ENCODE measurements at regions not wholly inside any gene's neighbourhood (a gene's known extent, or its start where the extent isn't known, plus 50 kb on each side); places are given as distances from the start of the nearest gene placed in this dataset.

- peaks cover 12% of the 10 kb centered on the region for H3K4me1 Mint-ChIP-seq
- Histone ChIP-seq H3K36me3 (no peaks in the 10 kb centered on the region), H3K4me3 (no peak overlapping the region), H3K9ac (no peak overlapping the region), H3K4me1 (no peaks in the 10 kb centered on the region), H2AFZ (replicated peaks) (no peak overlapping the region), H4K20me1 (ENCODE audit: low read depth) (no peaks in the 10 kb centered on the region), H3K27ac (no peak overlapping the region), H3K79me2 (ENCODE audit: low read depth) (no peaks in the 10 kb centered on the region), H3K27me3 (no peaks in the 10 kb centered on the region), H3F3A (ENCODE audit: low read depth) (no peaks in the 10 kb centered on the region), H3K9me3 (ENCODE audit: low read depth) (no peaks in the 10 kb centered on the region), H3K4me2 (no peak overlapping the region)
- H3K27me3 Mint-ChIP-seq (ENCODE audit: insufficient read depth, low read depth), result no peaks in the 10 kb centered on the region
- H3K4me3 Mint-ChIP-seq, result no peak overlapping the region
- no peak for DNase-seq (ENCODE audit: low spot score)
- no peaks in the 10 kb centered on the region for H3K36me3 Mint-ChIP-seq
- no peak overlapping the region for H3K27ac Mint-ChIP-seq
- no peak for TF ChIP-seq EZH2 (IDR thresholded peaks at IDR 0.05)
- no peak for TF ChIP-seq CTCF (IDR thresholded peaks at IDR 0.05)
- no peak for TF ChIP-seq EZH2phosphoT487 (IDR thresholded peaks at IDR 0.05)
- no peaks in the 10 kb centered on the region for H3K9me3 Mint-ChIP-seq
Measured at GRCh38 chr18:43932140-43932539, 654.9 kb upstream of the SYT4 start.

- Histone ChIP-seq H3K9ac (no peak overlapping the region), H3K36me3 (no peaks in the 10 kb centered on the region), H3K4me1 (no peaks in the 10 kb centered on the region), H3K4me2 (no peak overlapping the region), H3K79me2 (ENCODE audit: low read depth) (no peaks in the 10 kb centered on the region), H3F3A (ENCODE audit: low read depth) (no peaks in the 10 kb centered on the region), H3K9me3 (ENCODE audit: low read depth) (no peaks in the 10 kb centered on the region), H4K20me1 (ENCODE audit: low read depth) (no peaks in the 10 kb centered on the region), H3K4me3 (no peak overlapping the region), H3K27ac (no peak overlapping the region), H3K27me3 (no peaks in the 10 kb centered on the region), H2AFZ (replicated peaks) (peak overlapping the region; percentile 51)
- H3K27me3 Mint-ChIP-seq (ENCODE audit: insufficient read depth, low read depth), result no peaks in the 10 kb centered on the region
- no peak overlapping the region for H3K27ac Mint-ChIP-seq
- H3K36me3 Mint-ChIP-seq, result no peaks in the 10 kb centered on the region
- no peak for DNase-seq (ENCODE audit: low spot score)
- no peak overlapping the region for H3K4me3 Mint-ChIP-seq
- H3K4me1 Mint-ChIP-seq, result peaks cover 12% of the 10 kb centered on the region
- TF ChIP-seq CTCF (IDR thresholded peaks at IDR 0.05) (no peak), EZH2phosphoT487 (IDR thresholded peaks at IDR 0.05) (no peak), EZH2 (IDR thresholded peaks at IDR 0.05) (no peak)
- H3K9me3 Mint-ChIP-seq, result no peaks in the 10 kb centered on the region
Measured at GRCh38 chr18:43933177-43933576, 655.9 kb upstream of the SYT4 start.

- Histone ChIP-seq H3K27ac (no peak overlapping the region), H3F3A (ENCODE audit: low read depth) (no peaks in the 10 kb centered on the region), H3K4me1 (no peaks in the 10 kb centered on the region), H3K27me3 (no peaks in the 10 kb centered on the region), H4K20me1 (ENCODE audit: low read depth) (no peaks in the 10 kb centered on the region), H3K36me3 (no peaks in the 10 kb centered on the region), H2AFZ (replicated peaks) (no peak overlapping the region), H3K9me3 (ENCODE audit: low read depth) (no peaks in the 10 kb centered on the region), H3K4me3 (no peak overlapping the region), H3K9ac (no peak overlapping the region), H3K79me2 (ENCODE audit: low read depth) (no peaks in the 10 kb centered on the region), H3K4me2 (no peak overlapping the region)
- H3K36me3 Mint-ChIP-seq, result no peaks in the 10 kb centered on the region
- DNase-seq (ENCODE audit: low spot score), result no peak
- no peaks in the 10 kb centered on the region for H3K27me3 Mint-ChIP-seq (ENCODE audit: insufficient read depth, low read depth)
- no peak overlapping the region for H3K4me3 Mint-ChIP-seq
- no peaks in the 10 kb centered on the region for H3K9me3 Mint-ChIP-seq
- H3K4me1 Mint-ChIP-seq, result peaks cover 12% of the 10 kb centered on the region
- TF ChIP-seq EZH2 (IDR thresholded peaks at IDR 0.05) (no peak), EZH2phosphoT487 (IDR thresholded peaks at IDR 0.05) (no peak), CTCF (IDR thresholded peaks at IDR 0.05) (no peak)
- H3K27ac Mint-ChIP-seq, result no peak overlapping the region
Measured at GRCh38 chr18:43934322-43934721, 657.0 kb upstream of the SYT4 start.

Data from neural progenitor cell (in vitro differentiated cells).